ENCODE measurements at regions not wholly inside any gene's neighbourhood (a gene's known extent, or its start where the extent isn't known, plus 50 kb on each side); places are given as distances from the start of the nearest gene placed in this dataset.

DNA sequence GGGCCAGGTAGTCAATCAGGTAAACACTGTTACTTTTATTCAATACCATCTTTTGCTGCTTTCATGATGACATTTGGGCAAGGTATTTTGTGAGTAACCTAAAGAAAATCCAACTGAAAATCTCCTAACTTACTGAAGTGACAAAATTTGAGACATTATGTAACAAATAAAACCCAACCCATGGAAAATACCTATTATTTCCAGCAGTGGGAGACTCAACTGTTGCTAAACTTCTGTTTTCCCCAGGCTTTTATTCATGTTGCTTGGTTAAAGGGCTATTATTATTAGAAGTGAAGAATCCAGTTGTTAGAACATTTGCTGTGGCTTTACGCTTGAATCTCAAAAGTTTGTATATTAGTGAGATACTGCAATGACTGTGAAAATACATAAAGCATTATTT lies 215.9 kb downstream of the MDFIC start:
- no peak overlapping the region for H3K4me2 ChIP-seq (ENCODE audit: low read length)
- H3K4me1 ChIP-seq (ENCODE audit: insufficient read depth, low read length, poor library complexity, severe bottlenecking) = no peaks in the 10 kb centered on the region
- CTCF ChIA-PET (ENCODE audit: unreplicated experiment) = no interaction called here
- TF ChIP-seq, protein P1, sequence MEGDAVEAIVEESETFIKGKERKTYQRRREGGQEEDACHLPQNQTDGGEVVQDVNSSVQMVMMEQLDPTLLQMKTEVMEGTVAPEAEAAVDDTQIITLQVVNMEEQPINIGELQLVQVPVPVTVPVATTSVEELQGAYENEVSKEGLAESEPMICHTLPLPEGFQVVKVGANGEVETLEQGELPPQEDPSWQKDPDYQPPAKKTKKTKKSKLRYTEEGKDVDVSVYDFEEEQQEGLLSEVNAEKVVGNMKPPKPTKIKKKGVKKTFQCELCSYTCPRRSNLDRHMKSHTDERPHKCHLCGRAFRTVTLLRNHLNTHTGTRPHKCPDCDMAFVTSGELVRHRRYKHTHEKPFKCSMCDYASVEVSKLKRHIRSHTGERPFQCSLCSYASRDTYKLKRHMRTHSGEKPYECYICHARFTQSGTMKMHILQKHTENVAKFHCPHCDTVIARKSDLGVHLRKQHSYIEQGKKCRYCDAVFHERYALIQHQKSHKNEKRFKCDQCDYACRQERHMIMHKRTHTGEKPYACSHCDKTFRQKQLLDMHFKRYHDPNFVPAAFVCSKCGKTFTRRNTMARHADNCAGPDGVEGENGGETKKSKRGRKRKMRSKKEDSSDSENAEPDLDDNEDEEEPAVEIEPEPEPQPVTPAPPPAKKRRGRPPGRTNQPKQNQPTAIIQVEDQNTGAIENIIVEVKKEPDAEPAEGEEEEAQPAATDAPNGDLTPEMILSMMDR (conservative IDR thresholded peaks at IDR 0.05; ENCODE audit: low read length) = no peak
- no peak for TF ChIP-seq EZH2phosphoT487 (IDR thresholded peaks at IDR 0.05; ENCODE audit: borderline replicate concordance, low read depth, low read length)
- H3K36me3 ChIP-seq (ENCODE audit: insufficient read depth, low read length) = no peaks in the 10 kb centered on the region
- H3K9me2 ChIP-seq (ENCODE audit: insufficient read depth, low read length) = no peaks in the 10 kb centered on the region
- H3K79me2 ChIP-seq (ENCODE audit: insufficient read depth, low read depth, low read length) = no peaks in the 10 kb centered on the region
- no TSS peak for BruUV-seq (replicated peaks)
- DNase-seq (ENCODE audit: low spot score) = no peak
- H3K4me3 ChIP-seq (ENCODE audit: low read depth, low read length, poor library complexity, severe bottlenecking) = no peak overlapping the region
- H2AFZ ChIP-seq (ENCODE audit: low read length) = no peak overlapping the region
- intact Hi-C loops (cut with micrococcal nuclease; ENCODE audit: unreplicated experiment) = no loop called here
- H3K9me3 ChIP-seq (ENCODE audit: low read length) = no peaks in the 10 kb centered on the region
- POLR2A ChIA-PET = no interaction called here
- no peaks in the 10 kb centered on the region for H4K20me1 ChIP-seq (ENCODE audit: insufficient read depth, low read length)
- H3K27ac ChIP-seq (ENCODE audit: low read depth, low read length, poor library complexity, severe bottlenecking) = no peak overlapping the region

DNA sequence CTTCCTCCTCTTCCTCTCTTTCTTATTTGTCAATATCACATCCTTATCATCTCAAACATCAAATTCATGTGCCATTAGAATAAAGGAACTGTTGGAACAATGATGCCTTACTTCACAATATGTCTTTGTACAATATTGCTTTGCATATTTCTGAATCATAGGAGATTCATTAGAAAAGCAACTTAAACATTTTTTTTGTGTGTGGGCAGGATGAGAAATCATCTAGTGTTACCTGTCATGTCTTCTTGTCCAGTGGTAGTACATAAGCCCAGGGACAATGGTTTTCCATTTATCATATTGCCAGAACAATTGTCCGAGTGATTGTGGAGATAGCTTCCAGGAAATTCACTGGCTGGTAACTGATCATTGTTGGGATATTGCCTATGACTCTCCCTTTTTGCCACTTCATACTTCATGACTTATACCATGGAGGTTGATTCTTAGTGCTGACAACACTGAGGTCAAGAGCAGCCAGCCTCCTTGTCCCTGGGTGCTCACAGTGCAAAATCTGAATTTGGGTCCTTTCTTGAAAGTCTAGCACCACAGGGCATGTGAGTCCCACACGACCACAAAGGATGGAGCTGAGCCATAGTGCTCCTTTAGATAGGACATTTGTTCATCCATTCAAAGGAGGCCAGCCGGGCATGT lies 215.0 kb downstream of the MDFIC start:
- Histone ChIP-seq H3K79me2 (ENCODE audit: insufficient read depth, low read depth, low read length) (no peaks in the 10 kb centered on the region), H3K27ac (ENCODE audit: low read depth, low read length, poor library complexity, severe bottlenecking) (no peak overlapping the region), H3K9me2 (ENCODE audit: insufficient read depth, low read length) (no peaks in the 10 kb centered on the region), H3K9me3 (ENCODE audit: low read length) (no peaks in the 10 kb centered on the region), H3K4me1 (ENCODE audit: insufficient read depth, low read length, poor library complexity, severe bottlenecking) (no peaks in the 10 kb centered on the region), H3K4me2 (ENCODE audit: low read length) (no peak overlapping the region), H2AFZ (ENCODE audit: low read length) (no peak overlapping the region), H3K36me3 (ENCODE audit: insufficient read depth, low read length) (no peaks in the 10 kb centered on the region), H3K4me3 (ENCODE audit: low read depth, low read length, poor library complexity, severe bottlenecking) (no peak overlapping the region), H4K20me1 (ENCODE audit: insufficient read depth, low read length) (no peaks in the 10 kb centered on the region)
- CTCF ChIA-PET (ENCODE audit: unreplicated experiment) = no interaction called here
- TF ChIP-seq, protein P1 (conservative IDR thresholded peaks at IDR 0.05; ENCODE audit: low read length) = no peak
- TF ChIP-seq EZH2phosphoT487 (IDR thresholded peaks at IDR 0.05; ENCODE audit: borderline replicate concordance, low read depth, low read length) = no peak
- no peak for DNase-seq (ENCODE audit: low spot score)
- no TSS peak for BruUV-seq (replicated peaks)
- POLR2A ChIA-PET = no interaction called here
- intact Hi-C loops (cut with micrococcal nuclease; ENCODE audit: unreplicated experiment) = no loop called here

DNA sequence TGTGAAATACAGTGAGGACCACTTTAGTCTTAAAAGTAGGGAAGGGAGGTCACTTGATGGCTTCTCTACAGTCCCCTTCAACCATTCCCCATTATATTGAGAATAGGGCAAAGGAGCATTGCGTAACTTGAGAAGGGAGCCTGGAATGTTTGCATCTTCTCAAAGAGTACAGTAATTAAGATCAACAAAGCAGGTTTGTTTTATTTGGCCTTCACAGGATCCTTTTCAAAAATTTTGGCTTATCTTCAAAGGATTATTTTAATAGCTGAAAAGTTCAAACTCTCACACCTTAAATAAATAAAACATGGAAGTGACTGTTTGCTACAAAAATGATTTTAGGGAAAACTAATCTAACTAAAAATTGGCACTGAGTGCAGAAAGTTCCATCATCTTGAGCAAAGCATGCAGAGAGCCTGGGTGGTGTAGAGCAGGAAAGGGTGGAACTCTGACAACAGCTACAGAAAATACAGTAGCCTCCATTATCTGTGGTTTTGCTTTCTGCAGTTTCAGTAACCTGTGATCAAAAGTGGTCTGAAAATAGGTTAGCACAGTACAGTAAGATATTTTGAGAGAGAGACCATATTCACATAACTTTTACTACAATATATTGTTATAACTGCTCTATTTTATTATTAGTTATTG lies 214.0 kb downstream of the MDFIC start:
- Histone ChIP-seq H3K36me3 (ENCODE audit: insufficient read depth, low read length) (no peaks in the 10 kb centered on the region), H2AFZ (ENCODE audit: low read length) (no peak overlapping the region), H4K20me1 (ENCODE audit: insufficient read depth, low read length) (no peaks in the 10 kb centered on the region), H3K4me3 (ENCODE audit: low read depth, low read length, poor library complexity, severe bottlenecking) (no peak overlapping the region), H3K4me1 (ENCODE audit: insufficient read depth, low read length, poor library complexity, severe bottlenecking) (no peaks in the 10 kb centered on the region), H3K9me3 (ENCODE audit: low read length) (no peaks in the 10 kb centered on the region), H3K27ac (ENCODE audit: low read depth, low read length, poor library complexity, severe bottlenecking) (no peak overlapping the region), H3K79me2 (ENCODE audit: insufficient read depth, low read depth, low read length) (no peaks in the 10 kb centered on the region), H3K4me2 (ENCODE audit: low read length) (no peak overlapping the region), H3K9me2 (ENCODE audit: insufficient read depth, low read length) (no peaks in the 10 kb centered on the region)
- BruUV-seq (replicated peaks) = no TSS peak
- TF ChIP-seq, protein P1 (conservative IDR thresholded peaks at IDR 0.05; ENCODE audit: low read length) = no peak
- no peak for TF ChIP-seq EZH2phosphoT487 (IDR thresholded peaks at IDR 0.05; ENCODE audit: borderline replicate concordance, low read depth, low read length)
- CTCF ChIA-PET (ENCODE audit: unreplicated experiment) = no interaction called here
- intact Hi-C loops (cut with micrococcal nuclease; ENCODE audit: unreplicated experiment) = no loop called here
- POLR2A ChIA-PET = interaction anchor here (0.7 kb wide), 1 partner anchor 814 kb away, joined by 4 read pairs; no protein-coding TSS in a partner anchor
- no peak for DNase-seq (ENCODE audit: low spot score)
